ENCODE measurements at regions not wholly inside any gene's neighbourhood (a gene's known extent, or its start where the extent isn't known, plus 50 kb on each side); places are given as distances from the start of the nearest gene placed in this dataset.
A peak's percentile ranks its signal among the peaks of the same experiment; 100 is the strongest.

DNA sequence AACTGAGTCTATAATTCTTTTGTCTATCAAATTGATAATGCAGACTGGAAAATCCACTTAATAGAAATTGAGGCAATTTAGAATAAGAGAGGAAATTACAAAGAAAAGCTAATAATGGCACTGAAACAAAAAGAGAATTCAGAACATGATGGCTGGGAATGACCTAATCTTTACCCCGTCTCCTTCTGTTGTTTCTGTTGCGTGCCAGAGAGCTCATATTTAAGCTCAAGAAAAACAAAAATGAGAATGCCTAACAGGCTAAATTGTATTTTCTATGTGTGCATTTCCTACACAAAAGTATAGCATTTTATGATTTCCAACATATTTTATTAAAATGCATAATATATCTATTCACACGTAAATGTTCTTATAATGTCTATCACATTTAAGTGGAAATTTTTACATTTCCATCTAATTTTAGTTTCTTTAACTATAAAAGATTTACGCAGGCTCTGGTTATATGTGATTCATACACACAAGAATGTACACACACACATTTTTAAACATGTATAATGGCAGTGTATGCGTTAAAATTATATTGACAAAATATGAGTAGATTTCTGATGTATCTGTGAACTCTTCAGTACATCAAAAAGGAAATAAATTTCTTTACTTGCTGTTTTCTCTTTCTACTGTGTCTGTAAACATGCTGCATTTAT, 432.3 kb downstream of the SLITRK6 start:
- Histone ChIP-seq H3K4me1 (peaks cover 5 to 41% (median 18%) of the 10 kb centered on the region in 10 experiments; a peak in 17 of 20 replicates), H3K9me3 (replicated peaks in 1 of 11) (peaks cover 7 to 21% (median 19%) of the 10 kb centered on the region in 11 experiments; a peak in 19 of 22 replicates), H3K27me3 (no peaks in the 10 kb centered on the region), H3K36me3 (no peaks in the 10 kb centered on the region), H3K9ac (no peak overlapping the region), H3K4me3 (no peak overlapping the region), H3K4me2 (peak overlapping the region in 6 of 11 experiments; percentile 51 to 77 (median 63); a peak in 8 of 22 replicates), H3K27ac (0 out of 22 replicates have a peak overlapping the region, but pooled peaks of 2 of the 11 experiments have one; percentile 11 to 20), H4K20me1 (no peaks in the 10 kb centered on the region)
- TF ChIP-seq Cebpa-rat (IDR thresholded peaks at IDR 0.05): no peak

DNA sequence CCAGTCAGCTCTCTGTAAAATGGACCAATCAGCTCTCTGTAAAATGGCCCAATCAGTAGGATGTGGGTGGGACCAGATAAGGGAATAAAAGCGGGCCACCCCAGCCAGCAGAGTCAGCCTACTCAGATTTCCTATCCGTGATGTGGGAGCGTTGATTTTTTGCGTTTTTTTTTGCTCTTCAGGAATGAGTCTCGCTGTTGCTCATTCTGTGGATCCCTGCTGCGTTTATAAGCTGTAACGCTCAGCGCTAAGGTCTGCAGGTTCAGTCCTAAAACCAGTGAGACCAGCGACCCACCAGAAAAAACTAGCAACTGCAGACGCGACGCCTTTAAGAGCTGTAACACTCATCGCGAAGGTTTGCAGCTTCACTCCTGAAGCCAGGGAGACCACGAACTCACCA, 435.7 kb downstream of the SLITRK6 start:
- Histone ChIP-seq H3K9me3 (replicated peaks in 1 of 11) (peaks cover 7 to 27% (median 20%) of the 10 kb centered on the region in 11 experiments; a peak in 19 of 22 replicates), H3K27me3 (no peaks in the 10 kb centered on the region)

DNA sequence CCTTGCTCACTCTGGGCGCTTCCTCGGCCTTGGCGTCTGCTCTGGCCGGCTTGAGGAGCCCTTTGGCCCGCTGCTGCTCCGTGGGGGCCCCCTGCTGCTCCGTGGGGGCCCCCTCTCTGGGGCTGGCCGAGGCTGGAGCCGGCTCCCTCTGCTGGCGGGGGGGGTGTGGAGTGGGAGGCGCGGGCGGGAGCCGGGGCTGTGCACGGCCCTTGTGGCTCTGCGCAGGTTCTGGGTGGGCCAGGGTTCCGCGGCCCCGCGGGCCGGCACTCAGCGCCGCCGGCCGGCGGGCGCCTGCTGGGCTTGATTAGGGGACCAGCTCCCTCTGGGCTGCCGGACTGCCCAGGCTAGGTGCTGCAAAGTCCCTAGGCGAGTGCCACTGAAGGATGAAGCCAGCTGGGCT, 436.2 kb downstream of the SLITRK6 start:
- no peak for TF ChIP-seq Cebpa-rat (IDR thresholded peaks at IDR 0.05)
- no peak overlapping the region for H3K4me3 ChIP-seq
- no peaks in the 10 kb centered on the region for H3K27me3 ChIP-seq
- peaks cover 11 to 31% (median 23%) of the 10 kb centered on the region in 11 experiments; a peak in 20 of 22 replicates for H3K9me3 ChIP-seq (replicated peaks in 1 of 11)
- no peak overlapping the region for H3K9ac ChIP-seq
- peaks cover 2 to 22% (median 10%) of the 10 kb centered on the region in 10 experiments; a peak in 17 of 20 replicates for H3K4me1 ChIP-seq
- no peak overlapping the region for H3K27ac ChIP-seq
- no peaks in the 10 kb centered on the region for H3K36me3 ChIP-seq
- no peaks in the 10 kb centered on the region for H4K20me1 ChIP-seq
- no peak overlapping the region for H3K4me2 ChIP-seq

More for the DNA sequence above, 435.7 kb downstream of the SLITRK6 start:
- Histone ChIP-seq H3K4me1 (peaks cover 5 to 28% (median 15%) of the 10 kb centered on the region in 10 experiments; a peak in 17 of 20 replicates), H3K9ac (no peak overlapping the region), H4K20me1 (no peaks in the 10 kb centered on the region), H3K4me2 (no peak overlapping the region), H3K36me3 (no peaks in the 10 kb centered on the region), H3K27ac (no peak overlapping the region), H3K4me3 (no peak overlapping the region)
- TF ChIP-seq Cebpa-rat (IDR thresholded peaks at IDR 0.05): no peak

DNA sequence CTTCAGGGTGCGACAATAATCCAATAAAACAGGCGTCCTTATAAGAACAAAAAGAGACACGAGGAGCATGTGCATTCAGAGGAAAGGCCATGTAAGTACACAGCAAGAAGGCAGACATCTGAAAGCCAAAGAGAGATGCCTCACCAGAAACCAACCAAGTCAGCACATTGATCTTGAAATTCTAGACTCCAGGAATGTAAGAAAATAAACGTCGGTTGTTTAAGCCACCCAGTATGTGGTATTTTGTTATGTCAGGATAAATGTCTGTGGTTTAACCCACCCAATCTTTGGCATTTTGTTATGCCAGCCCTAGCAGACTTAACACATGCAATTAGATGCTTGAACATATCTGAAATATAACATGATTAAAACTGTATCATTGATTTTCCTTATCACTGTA, 452.0 kb downstream of the SLITRK6 start:
- Histone ChIP-seq H3K4me2 (no peak overlapping the region), H3K36me3 (no peaks in the 10 kb centered on the region), H3K9ac (no peak overlapping the region), H3K27me3 (no peaks in the 10 kb centered on the region), H3K27ac (no peak overlapping the region), H4K20me1 (no peaks in the 10 kb centered on the region), H3K4me3 (no peak overlapping the region), H3K9me3 (replicated peaks in 1 of 11) (no peaks in the 10 kb centered on the region), H3K4me1 (no peaks in the 10 kb centered on the region)
- TF ChIP-seq Cebpa-rat (IDR thresholded peaks at IDR 0.05): no peak

DNA sequence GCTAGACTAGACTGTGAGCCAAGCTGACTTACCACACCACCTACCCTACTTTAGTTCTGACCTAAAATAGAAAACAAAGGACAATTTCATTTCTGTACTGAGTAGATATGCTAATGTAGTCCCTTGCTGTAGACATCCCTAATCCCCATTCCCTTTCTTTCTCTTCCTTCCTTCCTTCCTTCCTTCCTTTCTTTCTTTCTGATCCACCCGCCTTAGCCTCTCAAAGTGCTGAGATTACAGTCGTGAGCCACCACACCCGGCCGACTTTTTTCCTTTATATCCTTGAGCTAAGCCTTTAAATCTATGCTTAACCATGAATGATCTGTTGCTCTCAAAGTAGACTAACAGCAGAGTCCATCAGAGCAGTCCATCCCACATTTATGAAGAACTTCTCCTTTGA, 465.0 kb downstream of the SLITRK6 start:
- Histone ChIP-seq H4K20me1 (no peaks in the 10 kb centered on the region), H3K4me3 (no peak overlapping the region), H3K9ac (no peak overlapping the region), H3K36me3 (no peaks in the 10 kb centered on the region), H3K27me3 (no peaks in the 10 kb centered on the region), H3K27ac (no peak overlapping the region), H3K4me2 (no peak overlapping the region), H3K4me1 (no peaks in the 10 kb centered on the region), H3K9me3 (replicated peaks in 1 of 11) (no peaks in the 10 kb centered on the region)
- no peak for TF ChIP-seq Cebpa-rat (IDR thresholded peaks at IDR 0.05)

DNA sequence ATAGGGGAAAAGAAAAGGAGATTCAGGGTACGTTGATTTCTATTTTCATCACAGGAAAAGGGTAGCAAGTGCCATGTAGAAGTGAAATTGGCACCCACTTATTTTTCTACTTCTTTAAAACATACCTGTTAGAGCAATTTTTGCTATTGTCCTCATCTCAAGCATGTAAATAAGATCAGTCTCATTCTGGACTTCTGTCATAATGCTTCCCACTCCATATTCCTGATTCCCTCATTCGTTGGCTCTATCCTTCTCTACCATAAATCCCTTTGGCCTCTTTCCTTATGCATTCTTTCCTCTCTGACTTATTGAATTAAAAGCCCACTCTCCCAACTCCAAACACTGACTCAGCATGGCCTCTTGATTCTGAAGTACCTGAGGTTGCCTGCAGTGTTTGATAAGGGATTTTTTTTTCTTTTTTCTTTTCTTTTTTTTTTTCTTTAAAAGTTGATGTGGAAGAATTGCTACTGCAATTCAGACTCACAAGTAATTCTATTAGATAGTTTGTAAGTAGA, 465.7 kb downstream of the SLITRK6 start:
- Histone ChIP-seq H3K27ac (no peak overlapping the region), H3K9me3 (replicated peaks in 1 of 11) (no peaks in the 10 kb centered on the region), H4K20me1 (no peaks in the 10 kb centered on the region), H3K4me2 (no peak overlapping the region), H3K9ac (no peak overlapping the region), H3K4me1 (no peaks in the 10 kb centered on the region), H3K36me3 (no peaks in the 10 kb centered on the region), H3K27me3 (no peaks in the 10 kb centered on the region), H3K4me3 (no peak overlapping the region)
- TF ChIP-seq Cebpa-rat (IDR thresholded peaks at IDR 0.05): no peak

DNA sequence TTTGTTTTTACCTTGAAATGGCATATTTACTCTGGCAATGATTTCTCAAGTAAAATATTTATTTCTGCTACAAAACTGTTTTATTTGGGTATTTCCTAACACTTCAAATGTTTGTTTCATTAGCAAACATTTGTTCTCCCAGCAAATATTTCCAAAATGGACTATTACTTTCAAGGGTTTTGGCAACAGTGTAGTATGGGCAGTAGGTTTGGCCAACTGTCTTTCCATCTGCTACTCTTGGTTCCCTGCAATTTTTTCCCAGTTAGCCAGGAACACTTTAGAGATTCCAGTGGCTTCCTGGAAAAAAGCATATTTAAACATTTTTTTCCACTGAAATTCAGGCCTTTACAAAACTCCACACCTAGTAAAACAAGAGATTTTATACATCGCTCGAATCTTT, 466.6 kb downstream of the SLITRK6 start:
- H4K20me1 ChIP-seq: no peaks in the 10 kb centered on the region
- H3K4me2 ChIP-seq: no peak overlapping the region
- H3K36me3 ChIP-seq: no peaks in the 10 kb centered on the region
- no peak overlapping the region for H3K4me3 ChIP-seq
- H3K4me1 ChIP-seq: no peaks in the 10 kb centered on the region
- no peak overlapping the region for H3K27ac ChIP-seq
- no peaks in the 10 kb centered on the region for H3K27me3 ChIP-seq
- TF ChIP-seq Cebpa-rat (IDR thresholded peaks at IDR 0.05): no peak
- no peaks in the 10 kb centered on the region for H3K9me3 ChIP-seq (replicated peaks in 1 of 11)
- no peak overlapping the region for H3K9ac ChIP-seq

DNA sequence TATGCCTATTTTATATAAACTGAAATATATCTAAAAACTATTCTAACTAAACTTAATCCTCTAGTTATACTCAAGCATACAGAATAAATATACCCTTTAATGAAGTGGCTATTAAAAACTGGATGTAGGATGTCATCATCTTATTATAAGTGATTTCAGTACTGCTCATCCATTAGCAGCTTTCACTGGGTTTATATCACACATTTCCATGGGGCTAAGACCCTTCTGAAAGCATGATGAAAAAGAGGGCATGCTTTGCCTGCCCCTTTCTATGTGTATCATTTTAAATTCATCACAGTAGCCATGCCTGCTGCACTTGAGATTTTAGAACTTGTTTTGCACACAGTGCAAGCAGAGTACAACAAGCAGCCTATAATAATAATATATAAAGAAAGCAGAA, 477.5 kb downstream of the SLITRK6 start:
- no peaks in the 10 kb centered on the region for H3K27me3 ChIP-seq
- H3K9me3 ChIP-seq (replicated peaks in 1 of 11): no peaks in the 10 kb centered on the region
- no peak overlapping the region for H3K4me3 ChIP-seq
- no peak overlapping the region for H3K4me2 ChIP-seq
- no peak overlapping the region for H3K27ac ChIP-seq
- TF ChIP-seq Cebpa-rat (IDR thresholded peaks at IDR 0.05): no peak
- H4K20me1 ChIP-seq: no peaks in the 10 kb centered on the region
- H3K4me1 ChIP-seq: no peaks in the 10 kb centered on the region
- no peaks in the 10 kb centered on the region for H3K36me3 ChIP-seq
- H3K9ac ChIP-seq: no peak overlapping the region

DNA sequence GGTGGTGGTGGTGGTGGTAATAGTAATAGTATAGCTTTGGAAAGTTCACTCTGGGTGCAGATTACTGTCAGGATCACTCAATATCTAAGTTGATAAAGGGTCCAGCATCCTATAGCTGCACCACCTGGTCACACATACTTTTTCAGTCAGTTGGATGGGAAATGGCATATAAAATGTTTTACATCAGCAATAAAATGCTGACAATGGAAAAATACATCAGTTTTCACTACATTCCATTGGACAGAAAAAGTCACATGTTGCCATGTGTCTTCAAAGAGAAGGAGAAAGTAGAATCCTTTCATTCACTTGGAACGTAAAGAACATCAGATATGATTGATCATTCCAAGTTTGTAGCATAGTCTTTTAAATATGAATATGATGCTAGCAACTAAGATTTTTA, 481.4 kb downstream of the SLITRK6 start:
- Histone ChIP-seq H3K4me2 (no peak overlapping the region), H3K27me3 (no peaks in the 10 kb centered on the region), H3K9me3 (replicated peaks in 1 of 11) (no peaks in the 10 kb centered on the region), H3K27ac (no peak overlapping the region), H3K36me3 (no peaks in the 10 kb centered on the region), H3K9ac (no peak overlapping the region), H3K4me3 (no peak overlapping the region), H3K4me1 (no peaks in the 10 kb centered on the region), H4K20me1 (no peaks in the 10 kb centered on the region)
- TF ChIP-seq Cebpa-rat (IDR thresholded peaks at IDR 0.05): no peak

DNA sequence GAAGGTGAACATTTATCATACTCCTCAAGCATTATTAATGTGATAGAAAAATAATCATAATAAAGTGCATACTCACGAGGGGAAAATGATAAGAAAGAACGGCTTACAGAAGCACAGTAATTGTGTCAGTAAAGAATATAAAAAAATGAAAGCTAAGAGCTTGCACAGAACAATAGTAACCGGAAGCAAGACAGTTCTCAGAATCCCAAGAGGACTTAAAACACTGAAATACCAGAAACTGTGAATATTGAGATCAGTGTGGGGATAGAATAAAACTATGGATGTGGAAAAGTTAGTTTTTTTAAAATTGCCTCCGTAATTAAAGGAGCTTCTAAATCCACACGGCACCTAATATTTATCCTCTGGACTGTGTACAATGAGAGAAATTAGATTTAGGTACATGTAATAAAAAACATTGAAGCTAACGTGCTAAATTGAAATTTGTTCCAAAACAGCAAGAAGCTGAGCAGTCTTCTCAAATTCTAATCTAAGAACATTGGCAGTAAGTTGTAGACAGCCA, 482.7 kb downstream of the SLITRK6 start:
- no peak for TF ChIP-seq Cebpa-rat (IDR thresholded peaks at IDR 0.05)
- H3K4me3 ChIP-seq: no peak overlapping the region
- no peaks in the 10 kb centered on the region for H3K36me3 ChIP-seq
- no peaks in the 10 kb centered on the region for H3K4me1 ChIP-seq
- H3K27ac ChIP-seq: no peak overlapping the region
- no peak overlapping the region for H3K9ac ChIP-seq
- no peaks in the 10 kb centered on the region for H4K20me1 ChIP-seq
- no peak overlapping the region for H3K4me2 ChIP-seq
- no peaks in the 10 kb centered on the region for H3K9me3 ChIP-seq (replicated peaks in 1 of 11)
- H3K27me3 ChIP-seq: no peaks in the 10 kb centered on the region

Measured in BLaER1 treated with 17β-estradiol and CSF1 and Interleukin-3, amounts not matched to agents 10 nM and 100 nM (cell line).